ENCODE measurements at regions not wholly inside any gene's neighbourhood (a gene's known extent, or its start where the extent isn't known, plus 50 kb on each side); places are given as distances from the start of the nearest gene placed in this dataset.

GRCh38 chr20:62584671-62585460, 57.4 kb upstream of the SLCO4A1 start (continued):
- TF ChIP-seq, protein P1, sequence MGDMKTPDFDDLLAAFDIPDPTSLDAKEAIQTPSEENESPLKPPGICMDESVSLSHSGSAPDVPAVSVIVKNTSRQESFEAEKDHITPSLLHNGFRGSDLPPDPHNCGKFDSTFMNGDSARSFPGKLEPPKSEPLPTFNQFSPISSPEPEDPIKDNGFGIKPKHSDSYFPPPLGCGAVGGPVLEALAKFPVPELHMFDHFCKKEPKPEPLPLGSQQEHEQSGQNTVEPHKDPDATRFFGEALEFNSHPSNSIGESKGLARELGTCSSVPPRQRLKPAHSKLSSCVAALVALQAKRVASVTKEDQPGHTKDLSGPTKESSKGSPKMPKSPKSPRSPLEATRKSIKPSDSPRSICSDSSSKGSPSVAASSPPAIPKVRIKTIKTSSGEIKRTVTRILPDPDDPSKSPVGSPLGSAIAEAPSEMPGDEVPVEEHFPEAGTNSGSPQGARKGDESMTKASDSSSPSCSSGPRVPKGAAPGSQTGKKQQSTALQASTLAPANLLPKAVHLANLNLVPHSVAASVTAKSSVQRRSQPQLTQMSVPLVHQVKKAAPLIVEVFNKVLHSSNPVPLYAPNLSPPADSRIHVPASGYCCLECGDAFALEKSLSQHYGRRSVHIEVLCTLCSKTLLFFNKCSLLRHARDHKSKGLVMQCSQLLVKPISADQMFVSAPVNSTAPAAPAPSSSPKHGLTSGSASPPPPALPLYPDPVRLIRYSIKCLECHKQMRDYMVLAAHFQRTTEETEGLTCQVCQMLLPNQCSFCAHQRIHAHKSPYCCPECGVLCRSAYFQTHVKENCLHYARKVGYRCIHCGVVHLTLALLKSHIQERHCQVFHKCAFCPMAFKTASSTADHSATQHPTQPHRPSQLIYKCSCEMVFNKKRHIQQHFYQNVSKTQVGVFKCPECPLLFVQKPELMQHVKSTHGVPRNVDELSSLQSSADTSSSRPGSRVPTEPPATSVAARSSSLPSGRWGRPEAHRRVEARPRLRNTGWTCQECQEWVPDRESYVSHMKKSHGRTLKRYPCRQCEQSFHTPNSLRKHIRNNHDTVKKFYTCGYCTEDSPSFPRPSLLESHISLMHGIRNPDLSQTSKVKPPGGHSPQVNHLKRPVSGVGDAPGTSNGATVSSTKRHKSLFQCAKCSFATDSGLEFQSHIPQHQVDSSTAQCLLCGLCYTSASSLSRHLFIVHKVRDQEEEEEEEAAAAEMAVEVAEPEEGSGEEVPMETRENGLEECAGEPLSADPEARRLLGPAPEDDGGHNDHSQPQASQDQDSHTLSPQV (IDR thresholded peaks at IDR 0.05) = no peak
- peak; percentile 80 for TF ChIP-seq RAD51 (IDR thresholded peaks at IDR 0.05)
- TF ChIP-seq JUND (IDR thresholded peaks at IDR 0.05; ENCODE audit: low read depth, low read length) = no peak
- TF ChIP-seq NFYB (IDR thresholded peaks at IDR 0.05; ENCODE audit: insufficient read depth, low read depth, low read length) = no peak
- no peak for TF ChIP-seq HDGF (IDR thresholded peaks at IDR 0.05)
- no peak for TF ChIP-seq NFYA (IDR thresholded peaks at IDR 0.05; ENCODE audit: borderline replicate concordance, low read depth, low read length)
- 0 out of 2 replicates have a peak, but pooled peaks have one; percentile 36 for TF ChIP-seq TCF3 (IDR thresholded peaks at IDR 0.05; ENCODE audit: borderline replicate concordance, insufficient read depth, low read depth, low read length)
- no peak for TF ChIP-seq HCFC1 (IDR thresholded peaks at IDR 0.05; ENCODE audit: low read length)
- no peak for TF ChIP-seq GABPA (IDR thresholded peaks at IDR 0.05; ENCODE audit: low read depth)
- TF ChIP-seq SMAD5 (IDR thresholded peaks at IDR 0.05; ENCODE audit: low read depth) = no peak
- TF ChIP-seq BHLHE40 (IDR thresholded peaks at IDR 0.05; ENCODE audit: borderline replicate concordance in 1 of 2, low read depth in 2 of 2, low read length in 1 of 2) = peak in 1 of 2 experiments; percentile 75; a peak in 3 of 4 replicates
- TF ChIP-seq, protein P2, sequence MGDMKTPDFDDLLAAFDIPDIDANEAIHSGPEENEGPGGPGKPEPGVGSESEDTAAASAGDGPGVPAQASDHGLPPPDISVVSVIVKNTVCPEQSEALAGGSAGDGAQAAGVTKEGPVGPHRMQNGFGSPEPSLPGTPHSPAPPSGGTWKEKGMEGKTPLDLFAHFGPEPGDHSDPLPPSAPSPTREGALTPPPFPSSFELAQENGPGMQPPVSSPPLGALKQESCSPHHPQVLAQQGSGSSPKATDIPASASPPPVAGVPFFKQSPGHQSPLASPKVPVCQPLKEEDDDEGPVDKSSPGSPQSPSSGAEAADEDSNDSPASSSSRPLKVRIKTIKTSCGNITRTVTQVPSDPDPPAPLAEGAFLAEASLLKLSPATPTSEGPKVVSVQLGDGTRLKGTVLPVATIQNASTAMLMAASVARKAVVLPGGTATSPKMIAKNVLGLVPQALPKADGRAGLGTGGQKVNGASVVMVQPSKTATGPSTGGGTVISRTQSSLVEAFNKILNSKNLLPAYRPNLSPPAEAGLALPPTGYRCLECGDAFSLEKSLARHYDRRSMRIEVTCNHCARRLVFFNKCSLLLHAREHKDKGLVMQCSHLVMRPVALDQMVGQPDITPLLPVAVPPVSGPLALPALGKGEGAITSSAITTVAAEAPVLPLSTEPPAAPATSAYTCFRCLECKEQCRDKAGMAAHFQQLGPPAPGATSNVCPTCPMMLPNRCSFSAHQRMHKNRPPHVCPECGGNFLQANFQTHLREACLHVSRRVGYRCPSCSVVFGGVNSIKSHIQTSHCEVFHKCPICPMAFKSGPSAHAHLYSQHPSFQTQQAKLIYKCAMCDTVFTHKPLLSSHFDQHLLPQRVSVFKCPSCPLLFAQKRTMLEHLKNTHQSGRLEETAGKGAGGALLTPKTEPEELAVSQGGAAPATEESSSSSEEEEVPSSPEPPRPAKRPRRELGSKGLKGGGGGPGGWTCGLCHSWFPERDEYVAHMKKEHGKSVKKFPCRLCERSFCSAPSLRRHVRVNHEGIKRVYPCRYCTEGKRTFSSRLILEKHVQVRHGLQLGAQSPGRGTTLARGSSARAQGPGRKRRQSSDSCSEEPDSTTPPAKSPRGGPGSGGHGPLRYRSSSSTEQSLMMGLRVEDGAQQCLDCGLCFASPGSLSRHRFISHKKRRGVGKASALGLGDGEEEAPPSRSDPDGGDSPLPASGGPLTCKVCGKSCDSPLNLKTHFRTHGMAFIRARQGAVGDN (IDR thresholded peaks at IDR 0.05) = no peak
- peak; percentile 9; the same call in 1 of the 2 replicates for TF ChIP-seq USF2 (IDR thresholded peaks at IDR 0.05; ENCODE audit: borderline replicate concordance, low read depth, low read length)
- no peak for TF ChIP-seq SMC3 (IDR thresholded peaks at IDR 0.05; ENCODE audit: borderline replicate concordance, low read length)
- no peak for TF ChIP-seq NBN (IDR thresholded peaks at IDR 0.05)
- TF ChIP-seq STAT1 (conservative IDR thresholded peaks at IDR 0.05) = no peak
- peak; percentile 55 for TF ChIP-seq USF1 (IDR thresholded peaks at IDR 0.05; ENCODE audit: borderline replicate concordance, extremely low read length, insufficient read depth, low read depth, low read length)

Measured in GM12878 (cell line).